ENCODE measurements at regions not wholly inside any gene's neighbourhood (a gene's known extent, or its start where the extent isn't known, plus 50 kb on each side); places are given as distances from the start of the nearest gene placed in this dataset.
"Not testable (repeated sequence)": the region's sequence is repeated elsewhere in the genome, so short reads cannot be mapped to it uniquely, and the experiment has no call there.

DNA sequence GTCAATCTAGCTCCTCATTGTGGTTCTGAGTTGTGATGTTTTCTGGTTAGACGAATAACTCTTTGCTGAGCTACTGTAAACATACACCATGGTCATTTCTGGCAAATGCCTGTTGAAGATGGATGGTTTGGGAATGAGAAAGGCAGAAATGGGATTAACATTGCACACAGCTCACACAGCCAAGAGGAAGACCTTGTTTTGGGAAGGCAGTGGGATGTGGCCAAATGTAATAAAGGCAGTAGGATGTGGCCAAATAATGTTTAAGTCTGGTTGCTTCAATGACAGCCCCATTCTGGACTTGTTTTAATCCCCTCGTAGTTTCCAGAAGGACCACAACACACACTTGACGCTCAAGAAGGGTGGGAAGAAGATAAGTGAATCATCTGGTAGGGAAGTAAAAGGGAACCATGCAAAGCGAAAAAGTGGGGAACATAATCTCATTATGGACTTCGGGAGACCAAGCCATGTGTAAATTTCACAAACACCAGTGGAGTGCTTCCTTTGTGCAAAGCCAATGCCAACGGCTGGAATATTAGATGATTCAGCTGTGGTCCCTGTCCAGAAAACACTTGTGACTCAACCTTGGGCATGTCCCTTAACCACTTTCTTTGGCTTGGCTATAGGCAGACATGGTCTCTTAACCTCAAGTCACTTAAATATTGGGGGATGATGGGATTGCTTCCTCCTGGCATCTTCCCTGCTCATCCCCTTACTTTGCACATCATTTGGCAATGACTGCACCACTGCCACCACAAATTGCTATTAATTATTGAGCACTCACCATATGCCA lies 284.4 kb upstream of the CRY1 start:
- Histone ChIP-seq H3K9me2 (ENCODE audit: insufficient read depth) (no peaks in the 10 kb centered on the region), H3K4me3 (no peak overlapping the region), H3K4me2 (ENCODE audit: unreplicated experiment) (no peak overlapping the region), H4K20me1 (ENCODE audit: insufficient read depth) (no peaks in the 10 kb centered on the region), H3K27me3 (replicated peaks; ENCODE audit: insufficient read depth) (no peaks in the 10 kb centered on the region), H3K9ac (no peak overlapping the region), H3K27ac (no peak overlapping the region), H3F3A (ENCODE audit: insufficient read depth) (peaks cover 7% of the 10 kb centered on the region; the same call in 1 of the 2 replicates), H3K36me3 (ENCODE audit: low read depth) (no peaks in the 10 kb centered on the region), H3K9me3 (ENCODE audit: low read depth) (no peaks in the 10 kb centered on the region), H2AFZ (no peak overlapping the region), H3K4me1 (ENCODE audit: insufficient read depth) (peaks cover 19% of the 10 kb centered on the region), H3K79me2 (ENCODE audit: insufficient read depth) (no peaks in the 10 kb centered on the region)
- in situ Hi-C loops (cut with MboI), result no loop called here
- DNase-seq, result peak; percentile 69
- WGBS, 2 experiments (ENCODE audit: low coverage in 1 of 2, low lambda C conversion rate in 2 of 2, missing lambda C conversion rate in 2 of 2), result 54 to 63% methylated on average over 6 of the region's 6 CpGs
- TF ChIP-seq EZH2phosphoT487 (IDR thresholded peaks at IDR 0.05; ENCODE audit: insufficient read depth, low read depth) (no peak), EZH2 (IDR thresholded peaks at IDR 0.05; ENCODE audit: insufficient read depth, poor library complexity, severe bottlenecking) (no peak)

DNA sequence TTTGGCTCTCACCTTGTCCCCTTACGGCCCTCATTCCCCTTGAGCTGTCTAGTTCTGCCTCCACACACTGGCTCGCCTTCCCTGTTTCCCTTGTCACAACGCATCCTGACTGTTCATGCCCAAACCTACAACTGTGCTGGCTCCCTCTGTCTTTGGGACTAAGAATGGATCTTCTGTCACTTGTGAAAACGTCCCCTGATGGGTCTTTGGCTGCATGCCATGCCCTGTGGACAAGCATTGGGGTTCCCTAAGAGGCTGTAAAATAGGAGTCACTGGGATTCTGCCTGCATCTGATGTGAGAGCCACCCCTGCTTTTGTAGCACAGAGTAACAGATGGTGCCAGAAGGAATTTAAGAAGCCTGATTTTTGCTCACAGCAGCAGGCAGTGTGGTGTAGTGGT lies 285.3 kb upstream of the CRY1 start:
- Histone ChIP-seq H3K79me2 (ENCODE audit: insufficient read depth) (no peaks in the 10 kb centered on the region), H3K27me3 (replicated peaks; ENCODE audit: insufficient read depth) (no peaks in the 10 kb centered on the region), H3K27ac (no peak overlapping the region), H2AFZ (no peak overlapping the region), H3K4me2 (ENCODE audit: unreplicated experiment) (no peak overlapping the region), H3K9me3 (ENCODE audit: low read depth) (no peaks in the 10 kb centered on the region), H3K9ac (no peak overlapping the region), H3K36me3 (ENCODE audit: low read depth) (no peaks in the 10 kb centered on the region), H3K4me1 (ENCODE audit: insufficient read depth) (peaks cover 19% of the 10 kb centered on the region), H4K20me1 (ENCODE audit: insufficient read depth) (no peaks in the 10 kb centered on the region), H3K9me2 (ENCODE audit: insufficient read depth) (no peaks in the 10 kb centered on the region), H3F3A (ENCODE audit: insufficient read depth) (peaks cover 7% of the 10 kb centered on the region; the same call in 1 of the 2 replicates), H3K4me3 (no peak overlapping the region)
- no peak for DNase-seq
- TF ChIP-seq EZH2 (IDR thresholded peaks at IDR 0.05; ENCODE audit: insufficient read depth, poor library complexity, severe bottlenecking), result no peak
- TF ChIP-seq EZH2phosphoT487 (IDR thresholded peaks at IDR 0.05; ENCODE audit: insufficient read depth, low read depth), result no peak
- 81 to 85% methylated on average over 4 of the region's 4 CpGs for WGBS, 2 experiments (ENCODE audit: low coverage in 1 of 2, low lambda C conversion rate in 2 of 2, missing lambda C conversion rate in 2 of 2)
- in situ Hi-C loops (cut with MboI), result no loop called here

- H3K4me1 ChIP-seq (ENCODE audit: insufficient read depth), result peaks cover 19% of the 10 kb centered on the region
- H3K79me2 ChIP-seq (ENCODE audit: insufficient read depth); H3K9me3 ChIP-seq (ENCODE audit: low read depth); H4K20me1 ChIP-seq (ENCODE audit: insufficient read depth); H3K9ac ChIP-seq; H3K36me3 ChIP-seq (ENCODE audit: low read depth); H3K9me2 ChIP-seq (ENCODE audit: insufficient read depth); H3F3A ChIP-seq (ENCODE audit: insufficient read depth); H3K4me3 ChIP-seq; H3K27me3 ChIP-seq (replicated peaks; ENCODE audit: insufficient read depth); H2AFZ ChIP-seq; in situ Hi-C loops (cut with MboI): not testable (repeated sequence)
- H3K4me2 ChIP-seq (ENCODE audit: unreplicated experiment), result peak overlapping the region; percentile 48
- 81 to 82% methylated on average over 6 of the region's 6 CpGs for WGBS, 2 experiments (ENCODE audit: low coverage in 1 of 2, low lambda C conversion rate in 2 of 2, missing lambda C conversion rate in 2 of 2)
- 0 out of 2 replicates have a peak overlapping the region, but pooled peaks have one; percentile 25 for H3K27ac ChIP-seq
- DNase-seq, result peak; percentile 79
These were observed 285.9 kb upstream of the CRY1 start for GRCh38 chr12:107379142-107379851.

DNA sequence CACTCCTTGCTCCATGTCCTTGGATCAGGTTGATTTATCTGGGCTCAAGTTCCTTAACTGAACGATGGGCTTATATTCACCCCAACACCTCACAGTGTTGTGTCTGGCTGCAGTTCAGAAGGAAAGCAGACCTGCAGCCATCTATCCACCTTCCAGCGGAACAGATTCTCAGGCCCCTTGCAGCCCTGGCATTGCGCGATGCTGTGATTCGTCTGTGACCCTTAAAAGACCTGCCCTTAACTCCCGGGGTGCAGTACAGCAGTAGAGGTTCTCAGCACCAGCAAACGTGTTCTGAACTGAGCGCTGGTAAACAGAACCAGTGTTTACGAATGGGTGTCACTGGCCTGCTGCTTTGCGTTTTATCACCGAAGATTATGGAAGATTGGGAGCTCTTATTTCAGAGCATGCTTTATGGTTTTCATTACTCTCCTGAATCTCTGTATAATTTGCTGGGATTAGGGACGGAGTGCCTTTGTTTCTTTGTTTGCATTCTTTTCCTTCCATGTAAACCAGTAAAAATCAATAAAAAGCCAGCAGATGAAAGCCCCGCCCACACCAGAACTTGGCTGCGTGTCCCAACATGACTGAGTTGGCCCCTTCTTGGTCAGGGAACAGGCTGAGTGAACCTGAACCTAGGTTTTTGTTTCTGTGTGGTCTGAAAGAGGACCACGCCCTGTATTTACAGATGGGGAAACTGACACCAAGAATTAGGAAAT lies 286.7 kb upstream of the CRY1 start:
- in situ Hi-C loops (cut with MboI), result no loop called here
- no peaks in the 10 kb centered on the region for H3K36me3 ChIP-seq (ENCODE audit: low read depth)
- WGBS, 2 experiments (ENCODE audit: low coverage in 1 of 2, low lambda C conversion rate in 2 of 2, missing lambda C conversion rate in 2 of 2), result 13 to 17% methylated on average over 11 to 15 of the region's 15 CpGs
- no peak overlapping the region for H3K9ac ChIP-seq
- TF ChIP-seq EZH2 (IDR thresholded peaks at IDR 0.05; ENCODE audit: insufficient read depth, poor library complexity, severe bottlenecking) (no peak), EZH2phosphoT487 (IDR thresholded peaks at IDR 0.05; ENCODE audit: insufficient read depth, low read depth) (no peak)
- H3K9me2 ChIP-seq (ENCODE audit: insufficient read depth), result no peaks in the 10 kb centered on the region
- no peaks in the 10 kb centered on the region for H4K20me1 ChIP-seq (ENCODE audit: insufficient read depth)
- H3K4me1 ChIP-seq (ENCODE audit: insufficient read depth), result peaks cover 19% of the 10 kb centered on the region
- H3F3A ChIP-seq (ENCODE audit: insufficient read depth), result peaks cover 7% of the 10 kb centered on the region; the same call in 1 of the 2 replicates
- H3K4me2 ChIP-seq (ENCODE audit: unreplicated experiment), result peak overlapping the region; percentile 48
- no peaks in the 10 kb centered on the region for H3K9me3 ChIP-seq (ENCODE audit: low read depth)
- peak overlapping the region; percentile 25; the same call in 1 of the 2 replicates for H3K27ac ChIP-seq
- peak; percentile 69 for DNase-seq
- peak overlapping the region; percentile 24 for H3K4me3 ChIP-seq
- no peaks in the 10 kb centered on the region for H3K27me3 ChIP-seq (replicated peaks; ENCODE audit: insufficient read depth)
- H3K79me2 ChIP-seq (ENCODE audit: insufficient read depth), result no peaks in the 10 kb centered on the region
- H2AFZ ChIP-seq, result peak overlapping the region; percentile 48

Measured in GM23248 (cell line).